ENCODE measurements at regions not wholly inside any gene's neighbourhood (a gene's known extent, or its start where the extent isn't known, plus 50 kb on each side); places are given as distances from the start of the nearest gene placed in this dataset.
A peak's percentile ranks its signal among the peaks of the same experiment; 100 is the strongest.
"Not testable (repeated sequence)": the region's sequence is repeated elsewhere in the genome, so short reads cannot be mapped to it uniquely, and the experiment has no call there.

- CTCF ChIA-PET; POLR2A ChIA-PET; H3K9me3 ChIP-seq (ENCODE audit: control insufficient read depth, insufficient read depth, low read length); H3K4me3 ChIP-seq (ENCODE audit: low read depth, low read length); H3K27me3 ChIP-seq (ENCODE audit: control insufficient read depth, insufficient read depth, low read length); DNase-seq (ENCODE audit: low read depth, low spot score); H3K27ac ChIP-seq (ENCODE audit: low read depth, low read length): not testable (repeated sequence)
These were observed 53.3 kb upstream of the PPIAL4F start for GRCh38 chr1:144539191-144539960.

Small RNA genes in the stretch of these regions (small RNA-seq; reads per million reads assigned to genes)
- gene RF00003 (ENCODE audit: insufficient read length, low read depth) = 44.4 reads per million, percentile 84 among the genes with 10 or more reads in this experiment
